ENCODE measurements at regions not wholly inside any gene's neighbourhood (a gene's known extent, or its start where the extent isn't known, plus 50 kb on each side); places are given as distances from the start of the nearest gene placed in this dataset.
A peak's percentile ranks its signal among the peaks of the same experiment; 100 is the strongest.

DNA sequence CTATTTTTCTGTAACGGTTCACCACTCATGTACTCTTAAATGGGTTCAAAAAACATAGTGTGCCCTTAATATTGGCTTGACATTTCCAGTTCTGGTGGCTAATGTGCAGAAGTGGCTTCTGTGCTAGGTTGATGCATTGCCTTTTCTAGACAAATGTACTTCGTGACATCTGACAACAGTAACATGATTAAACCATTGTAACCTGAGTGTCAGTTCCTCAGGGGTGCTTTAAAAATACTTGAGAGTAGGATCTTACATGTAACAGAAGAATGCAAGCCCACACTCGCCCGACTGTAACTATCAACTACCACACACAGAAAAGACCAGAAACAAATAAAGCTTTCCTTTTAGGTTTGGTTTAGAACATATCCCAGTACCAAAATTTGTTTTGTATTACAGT is 393.4 kb upstream of the NFE2L3 start:
- no peak for DNase-seq

DNA sequence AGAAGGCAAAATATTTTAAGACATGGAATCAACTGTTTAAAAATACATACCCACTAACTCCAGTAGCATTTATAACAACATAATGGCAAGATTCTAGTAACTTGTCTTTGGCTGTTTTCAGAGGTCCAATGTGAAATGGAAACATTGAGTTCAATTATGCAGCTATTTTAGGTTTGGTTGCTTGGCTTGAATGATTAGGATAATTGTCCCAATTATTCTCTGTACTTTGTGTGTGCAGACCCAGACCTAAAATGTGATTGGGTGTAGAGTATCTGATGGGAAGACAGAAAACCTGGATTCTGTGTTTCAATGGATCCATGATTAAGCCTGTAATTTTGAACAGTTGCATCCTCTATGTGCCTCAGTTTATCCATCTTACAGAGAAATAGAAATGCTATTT is 392.7 kb upstream of the NFE2L3 start:
- DNase-seq, result no peak

DNA sequence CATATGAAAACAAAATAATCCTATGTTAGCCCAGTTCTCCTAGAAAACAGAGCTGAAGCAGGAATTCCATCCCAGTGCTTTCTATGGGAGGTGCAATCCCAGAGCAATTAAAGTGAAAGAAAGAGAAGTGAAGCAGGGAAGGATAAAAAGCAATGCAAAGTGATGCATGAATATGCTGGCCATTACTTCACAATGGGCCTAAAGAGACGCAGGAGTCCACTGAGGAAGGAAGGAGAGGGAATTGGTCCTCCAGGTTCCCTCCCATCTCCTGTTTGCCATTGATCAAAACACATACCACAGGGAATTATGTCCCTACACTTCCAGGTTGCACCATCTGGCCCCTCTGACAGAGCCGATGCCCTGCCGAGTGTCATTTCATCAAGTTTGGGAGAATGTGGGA is 392.2 kb upstream of the NFE2L3 start:
- DNase-seq, result no peak

DNA sequence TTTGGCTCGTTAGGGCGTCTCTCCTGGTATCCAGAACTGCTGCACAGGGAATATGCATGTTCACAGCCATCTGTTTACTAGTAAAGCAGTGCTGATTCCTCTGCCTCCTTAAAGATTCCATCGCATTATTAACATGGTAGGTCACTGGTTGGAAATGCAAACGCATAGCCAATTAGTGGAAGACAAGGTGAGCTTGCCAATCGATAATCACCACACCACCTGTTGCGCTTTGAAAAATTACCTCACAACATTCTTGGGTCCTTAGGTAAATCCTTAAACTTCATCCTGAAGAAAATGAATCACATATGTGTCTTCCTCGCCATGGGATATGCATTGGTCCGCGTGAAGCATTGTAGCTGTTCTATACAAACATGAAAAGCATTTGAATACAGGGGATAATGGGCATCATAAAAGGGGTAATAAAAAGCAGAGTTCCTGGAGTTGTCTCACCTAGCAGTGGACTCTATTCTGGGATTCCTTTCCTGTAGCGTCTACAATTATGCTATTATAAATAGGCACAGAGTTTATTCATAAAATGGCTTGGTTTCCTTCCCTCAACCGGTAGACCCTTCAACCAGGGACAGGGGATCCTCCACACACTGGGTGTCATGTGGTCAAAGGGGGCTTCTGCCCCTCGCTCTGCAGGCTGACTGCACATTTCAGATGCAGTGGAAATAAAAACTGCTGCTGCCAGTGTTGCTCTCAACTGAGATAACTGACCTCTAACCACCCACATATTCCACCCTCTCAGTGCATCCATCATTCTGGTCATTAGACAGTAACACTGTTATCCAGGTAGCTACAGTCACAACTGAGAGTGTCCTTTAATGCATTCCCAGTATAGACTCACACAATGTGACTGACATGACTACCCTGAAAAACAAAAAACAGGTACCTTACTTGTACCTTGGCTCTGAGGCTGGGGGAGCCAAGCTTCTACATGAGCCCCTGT is 389.2 kb upstream of the NFE2L3 start:
- DNase-seq, result no peak

DNA sequence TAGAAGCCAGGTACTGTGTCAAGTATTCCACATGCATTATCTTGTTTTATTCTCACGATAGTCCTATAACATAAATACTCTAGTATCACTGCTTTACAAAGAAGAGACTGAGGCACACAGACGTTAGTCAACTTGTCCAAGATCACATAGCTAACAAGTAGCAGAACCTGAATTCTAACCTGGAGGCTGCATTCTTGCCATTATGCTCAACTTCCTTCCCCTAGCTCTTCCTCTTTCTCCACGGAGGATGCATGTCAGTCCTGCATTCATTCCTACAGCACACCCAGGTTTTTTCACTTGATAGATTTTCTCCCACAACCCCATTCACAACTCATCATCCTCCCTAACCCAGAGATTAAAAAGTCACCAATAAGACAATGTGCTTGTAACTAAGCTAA is 388.5 kb upstream of the NFE2L3 start:
- no peak for DNase-seq

DNA sequence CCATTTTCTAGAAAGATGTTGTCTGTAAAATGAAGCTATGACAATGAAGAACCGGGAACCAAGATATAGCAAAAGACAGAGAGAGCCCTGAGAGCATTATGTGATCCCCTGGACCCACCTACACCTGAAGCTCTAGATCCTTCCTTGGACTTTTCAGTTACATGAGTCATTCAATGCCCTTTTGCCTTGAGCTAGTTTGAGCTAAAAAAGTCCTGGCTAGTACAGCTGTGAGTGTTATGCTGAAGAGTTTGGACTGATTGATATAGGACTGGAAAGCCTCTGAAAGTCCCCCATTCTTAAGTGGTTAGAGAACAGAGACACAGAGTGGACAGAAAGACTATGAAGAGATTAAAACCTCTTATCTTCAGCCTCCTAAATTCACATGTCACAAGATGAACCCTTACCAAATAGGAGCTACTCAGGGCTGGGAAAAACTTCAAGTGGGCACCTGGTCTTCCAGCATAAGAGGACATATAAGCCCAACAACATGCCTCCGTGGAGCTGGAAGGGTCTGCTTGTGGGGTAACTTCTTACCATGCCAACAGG is 386.8 kb upstream of the NFE2L3 start:
- no peak for DNase-seq

DNA sequence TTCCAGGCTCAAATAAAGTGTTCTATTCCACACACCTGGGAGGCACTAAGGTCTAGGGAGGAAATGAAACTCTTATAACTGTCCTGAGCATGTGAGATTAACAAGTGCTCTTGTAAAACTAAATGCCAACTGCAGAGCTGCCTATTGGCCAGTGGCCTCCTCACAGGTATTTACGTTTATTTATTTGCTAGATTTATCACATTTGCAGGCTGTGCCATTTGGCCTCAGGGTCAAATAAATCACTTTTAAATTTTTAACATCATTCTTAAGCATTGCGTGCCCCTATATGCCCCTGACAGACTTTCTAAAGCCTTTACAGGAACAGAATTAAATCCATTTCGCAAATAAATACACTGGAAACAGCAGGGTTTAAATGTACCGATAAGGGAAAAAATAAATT is 381.8 kb upstream of the NFE2L3 start:
- no peak for DNase-seq

DNA sequence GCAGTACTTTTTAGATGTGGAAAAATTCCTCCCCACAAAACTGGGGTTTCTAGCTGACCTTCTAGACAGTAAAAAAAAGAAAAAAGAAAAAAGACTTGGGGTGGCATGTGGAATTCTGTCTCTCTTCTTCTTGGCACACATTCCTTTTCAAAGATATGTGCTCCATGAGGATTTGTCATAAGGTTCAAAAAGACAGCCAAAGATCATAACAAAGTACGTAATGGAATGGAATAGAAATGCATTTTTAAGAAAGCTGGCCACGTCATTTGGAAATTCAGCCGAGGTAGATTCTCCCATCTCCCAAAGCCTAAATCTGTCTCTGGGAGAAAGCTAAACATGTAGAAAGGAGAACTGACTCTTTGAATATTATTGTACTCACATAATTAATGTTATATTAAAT is 381.3 kb upstream of the NFE2L3 start:
- DNase-seq, result no peak

DNA sequence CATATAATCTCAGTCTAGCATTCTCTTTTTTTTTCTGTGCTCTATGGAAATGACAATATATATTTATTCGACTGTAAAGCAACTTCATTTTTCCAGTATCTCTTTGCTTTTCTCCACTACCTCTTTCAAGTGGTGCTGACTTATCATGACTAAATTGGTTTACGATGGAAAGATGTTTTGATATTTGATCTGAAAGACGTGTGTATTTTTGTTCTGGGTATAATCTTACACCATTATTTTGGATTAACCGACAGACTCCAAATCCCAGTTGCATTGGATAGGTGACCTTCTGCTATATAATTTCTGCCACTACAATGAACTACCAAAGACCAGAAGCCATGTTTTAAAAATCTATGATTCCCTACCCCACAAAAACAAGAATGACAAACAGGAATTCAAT is 380.5 kb upstream of the NFE2L3 start:
- DNase-seq, result no peak

DNA sequence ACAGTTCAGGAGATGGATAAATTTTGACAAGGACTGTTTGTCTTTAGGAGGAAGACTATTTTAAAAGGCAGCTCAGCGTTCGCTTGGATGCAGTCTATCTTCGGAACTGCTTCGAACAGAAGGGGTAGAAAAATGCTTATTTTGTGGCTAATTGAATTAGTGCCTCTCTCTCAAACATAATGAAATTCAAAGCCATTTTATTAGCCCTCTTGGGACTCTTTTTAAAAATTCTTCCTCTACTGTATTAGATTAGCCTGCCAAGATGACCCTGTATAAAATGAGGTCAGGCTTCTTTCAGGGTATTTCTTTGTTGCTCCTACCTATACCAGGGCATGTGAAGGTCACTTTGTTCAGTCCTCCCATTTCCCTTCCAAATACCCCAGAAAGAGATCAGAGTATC is 379.2 kb upstream of the NFE2L3 start:
- no peak for DNase-seq

DNA sequence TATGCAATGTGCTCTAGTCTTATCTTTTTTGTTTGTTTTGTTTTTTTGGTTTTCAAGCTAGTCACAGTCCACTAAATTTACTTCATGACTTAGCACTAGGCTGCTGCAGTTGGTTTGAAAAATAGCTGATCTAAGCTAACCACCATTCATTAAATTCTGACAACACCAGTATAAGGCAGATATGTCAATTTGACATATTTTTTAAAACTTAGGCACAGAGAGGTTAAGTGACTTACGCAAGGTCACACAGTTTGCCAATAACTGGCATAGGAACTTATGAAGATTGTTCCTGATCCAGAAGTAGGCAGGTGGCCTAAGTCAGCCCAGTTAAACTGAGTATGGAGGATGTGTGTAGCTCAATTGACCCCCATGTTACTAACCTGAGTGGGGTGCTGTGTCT is 377.3 kb upstream of the NFE2L3 start:
- DNase-seq, result no peak

DNA sequence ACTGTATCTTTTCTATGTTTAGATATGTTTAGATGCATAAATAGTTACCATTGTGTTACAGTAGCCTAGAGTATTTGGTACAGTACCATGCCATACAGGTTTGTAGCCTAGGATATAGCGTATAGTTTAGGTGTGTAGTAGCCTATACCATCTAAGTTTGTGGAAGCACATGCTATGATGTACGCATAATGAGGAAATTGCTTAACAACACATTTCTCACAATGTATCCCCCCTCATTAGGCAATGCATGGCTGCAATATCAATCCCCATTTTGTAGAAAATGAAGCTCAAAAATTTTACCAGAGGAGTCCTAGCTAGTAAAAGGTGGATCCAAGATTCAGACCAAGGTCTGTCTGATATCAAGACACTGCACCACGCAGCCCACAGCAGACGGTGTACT is 376.4 kb upstream of the NFE2L3 start:
- DNase-seq, result no peak

DNA sequence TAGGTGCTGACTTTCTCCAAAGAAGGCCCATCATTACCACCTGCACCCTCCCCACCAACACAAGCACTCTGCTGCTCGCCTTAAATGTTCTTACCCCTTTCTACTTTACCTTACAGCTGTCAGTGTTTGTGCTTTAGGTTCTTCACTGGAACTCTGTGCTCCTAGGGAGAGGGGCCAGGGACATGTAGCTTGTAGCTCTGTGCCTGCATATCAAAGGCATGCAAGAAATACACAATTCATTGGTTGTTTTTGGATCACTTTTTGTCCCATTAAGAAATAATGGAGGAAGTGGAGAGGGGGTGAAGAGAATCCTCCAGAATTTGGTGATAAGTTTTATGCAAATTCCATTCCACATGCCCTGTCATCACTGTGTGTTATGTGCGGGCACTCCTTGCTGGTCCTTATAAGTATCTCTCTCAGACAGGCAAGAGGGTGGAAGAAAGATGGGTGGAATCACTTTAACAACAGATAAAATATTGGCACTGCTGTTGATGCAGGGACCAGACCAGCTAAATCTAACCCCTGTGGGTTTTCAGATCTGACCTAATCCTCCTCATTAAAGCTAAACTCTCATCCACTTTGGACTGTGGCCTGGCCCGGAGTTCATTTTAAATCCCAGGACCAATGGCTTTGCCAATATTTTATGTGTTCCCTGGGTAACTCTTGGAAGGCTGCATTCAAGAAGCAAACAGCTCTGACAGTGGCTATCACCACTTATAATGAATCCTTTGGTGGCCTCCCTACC is 375.8 kb upstream of the NFE2L3 start:
- no peak for DNase-seq

DNA sequence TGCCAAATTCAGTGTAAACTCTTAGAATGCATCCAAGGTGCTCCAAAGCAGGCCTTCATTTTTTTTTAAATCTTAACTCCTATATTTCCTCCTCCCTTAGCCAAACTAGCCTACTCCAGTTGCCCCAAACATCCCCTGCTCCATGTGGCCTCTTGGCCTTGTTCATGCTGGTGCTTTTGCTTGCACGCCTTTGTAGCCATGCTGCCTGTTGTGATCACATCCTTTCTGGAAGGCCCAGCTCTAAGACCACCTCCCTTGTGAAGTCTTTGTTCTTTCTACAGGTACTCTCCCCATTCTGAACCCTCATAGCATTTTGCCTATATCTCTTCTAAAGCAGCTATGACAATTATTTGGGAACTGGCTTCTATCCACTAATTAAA is 375.3 kb upstream of the NFE2L3 start:
- DNase-seq, result no peak

DNA sequence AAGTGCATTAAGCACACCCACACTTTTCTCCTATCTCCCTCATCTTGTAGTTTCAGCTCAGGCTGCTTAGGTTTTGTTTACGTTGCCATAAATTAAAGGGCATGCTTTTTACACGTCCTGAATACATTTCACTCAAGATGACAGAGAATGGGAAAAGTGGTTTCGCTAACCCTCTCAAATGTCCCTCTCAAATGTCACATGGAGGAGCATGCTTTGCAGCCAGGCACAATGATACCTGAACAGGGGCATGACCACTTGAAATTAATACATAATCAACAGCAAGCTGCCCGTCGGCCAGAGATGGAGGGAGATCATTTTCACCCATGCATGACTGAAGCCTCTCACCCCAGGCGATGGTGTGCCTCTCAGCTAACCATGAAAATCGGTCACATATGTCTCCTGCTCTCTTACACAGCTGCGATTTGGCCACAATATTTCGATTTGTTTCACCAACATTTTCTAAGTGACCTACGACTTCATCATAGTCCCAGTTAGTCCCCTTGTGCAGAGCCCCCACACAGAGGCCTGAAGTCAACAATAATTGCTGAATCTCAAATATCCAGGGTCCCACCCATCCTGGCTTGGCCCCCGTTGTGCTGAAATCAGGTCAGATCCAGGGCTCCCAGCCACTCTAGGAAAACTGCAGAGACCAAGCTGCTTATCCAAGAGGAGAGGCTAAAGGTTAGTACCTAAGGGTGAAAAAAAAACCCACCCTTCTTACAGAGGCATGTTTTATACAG is 373.9 kb upstream of the NFE2L3 start:
- no peak for DNase-seq

DNA sequence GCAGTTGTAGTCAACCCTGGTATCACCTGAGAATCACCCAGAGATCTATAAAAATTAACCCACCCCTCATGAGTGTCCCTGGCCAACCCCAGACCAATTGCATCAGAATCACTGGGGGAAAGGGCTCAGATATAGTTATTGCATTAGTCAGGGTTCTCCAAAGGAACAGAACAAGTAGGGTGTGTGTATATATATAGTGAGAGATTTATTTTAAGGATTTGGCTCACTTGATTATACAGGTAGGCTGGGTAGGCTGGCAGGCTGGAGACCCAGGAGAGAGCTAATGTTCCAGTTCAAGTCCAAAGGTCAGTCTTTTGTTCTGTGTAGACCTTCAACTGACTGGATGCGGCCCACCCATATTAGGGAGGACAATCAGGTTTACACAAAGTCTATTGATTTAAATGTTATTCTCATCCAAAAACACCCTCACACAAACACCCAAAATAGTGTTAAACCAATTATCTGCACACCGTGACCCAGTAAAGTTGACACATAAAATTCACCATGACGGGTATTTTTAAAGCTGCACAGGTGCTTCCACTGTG is 372.9 kb upstream of the NFE2L3 start:
- no peak for DNase-seq

DNA sequence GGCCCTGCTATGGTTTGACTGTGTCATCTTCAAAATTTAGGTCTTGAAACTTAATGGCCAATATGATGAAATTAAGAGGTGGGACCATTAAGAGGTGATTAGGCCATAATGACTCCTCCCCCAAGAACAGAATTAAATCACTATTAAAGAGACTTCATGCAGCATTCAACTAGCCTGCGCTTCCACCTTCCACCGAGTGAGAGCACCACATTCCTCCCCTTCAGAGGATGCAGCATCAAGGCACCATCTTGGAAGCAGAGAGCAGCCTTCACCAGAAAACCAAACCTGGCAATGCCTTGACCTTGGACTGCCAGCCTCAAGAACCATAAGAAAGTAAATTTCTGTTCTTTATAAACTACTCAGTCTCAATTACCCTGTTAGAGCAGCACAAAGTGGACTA is 371.1 kb upstream of the NFE2L3 start:
- DNase-seq, result no peak

DNA sequence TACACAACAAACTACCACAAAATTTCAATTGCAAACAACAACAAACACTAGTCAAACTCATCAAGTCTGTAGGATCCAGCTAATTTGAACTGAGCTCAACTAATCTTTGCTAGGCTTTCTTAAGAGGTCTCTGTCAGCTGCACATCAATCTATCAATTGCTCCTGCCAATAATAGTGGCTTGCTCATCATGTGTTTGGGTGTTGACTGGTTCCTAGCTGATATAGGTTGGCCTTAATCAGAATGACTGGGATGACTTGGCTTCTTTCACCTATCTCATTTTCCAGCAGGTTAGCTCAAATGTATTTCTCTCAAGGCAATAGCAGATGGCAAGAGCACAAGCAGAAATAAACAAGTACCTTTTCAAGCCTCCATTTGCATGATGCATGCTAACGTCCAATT is 370.3 kb upstream of the NFE2L3 start:
- peak in 1 of 2 experiments; percentile 57 for DNase-seq

DNA sequence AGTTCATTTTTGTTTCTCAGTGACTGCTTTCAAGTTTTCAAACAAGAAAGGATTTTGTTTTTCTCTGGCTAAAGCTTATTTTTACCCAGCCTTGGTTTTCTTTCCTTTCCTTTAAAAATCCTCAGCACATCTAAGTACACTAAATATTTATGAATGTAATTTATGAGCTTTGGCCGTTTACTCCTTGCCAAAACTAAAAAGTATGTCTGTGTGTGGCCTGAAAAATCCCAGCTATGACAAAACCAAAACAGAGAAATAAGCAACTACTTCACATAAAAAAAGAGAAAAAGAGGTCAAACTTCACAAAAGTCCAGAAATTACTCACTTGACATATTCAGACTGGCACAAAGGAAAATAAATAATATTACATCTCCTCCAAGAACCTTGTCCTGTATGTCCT is 365.1 kb upstream of the NFE2L3 start:
- no peak for DNase-seq

DNA sequence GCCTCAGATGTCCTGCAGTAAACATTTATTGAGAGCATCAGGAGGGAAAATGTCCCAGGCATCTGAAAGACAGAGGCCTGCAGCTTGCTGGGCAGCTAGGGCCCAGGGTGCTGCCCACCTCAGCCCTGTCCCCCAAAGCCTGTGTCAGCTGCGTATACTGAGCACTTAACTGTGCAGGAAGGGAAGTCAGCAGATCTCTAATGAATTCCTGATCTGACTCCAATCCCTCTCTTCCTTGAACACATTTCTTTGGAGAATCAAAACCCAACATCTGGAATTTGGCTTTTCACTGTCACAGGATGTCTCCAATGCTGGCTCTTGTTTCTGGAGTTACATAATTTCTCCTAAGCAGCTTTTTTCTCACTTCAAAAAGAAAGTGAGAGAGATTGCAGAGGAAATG is 364.7 kb upstream of the NFE2L3 start:
- DNase-seq, result no peak

DNA sequence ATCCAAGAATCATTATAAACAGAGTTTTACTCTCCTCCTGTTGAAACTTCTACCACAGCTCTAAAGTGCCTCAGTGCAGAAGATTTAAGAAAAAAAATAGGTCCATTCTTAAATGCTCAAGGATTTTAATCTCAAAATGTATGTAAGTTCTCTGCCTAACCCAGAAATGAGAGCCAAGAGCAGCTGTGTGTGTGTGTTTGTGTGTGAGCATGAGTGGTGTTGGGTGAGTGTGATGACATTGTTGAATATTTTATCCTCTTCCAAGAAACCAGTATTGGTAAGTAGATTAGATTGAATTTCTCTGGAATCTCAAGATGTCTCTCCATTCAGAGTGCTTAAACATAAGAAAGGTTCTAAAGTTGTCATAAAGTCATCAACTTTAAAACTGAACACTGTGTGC is 363.6 kb upstream of the NFE2L3 start:
- DNase-seq, result no peak

DNA sequence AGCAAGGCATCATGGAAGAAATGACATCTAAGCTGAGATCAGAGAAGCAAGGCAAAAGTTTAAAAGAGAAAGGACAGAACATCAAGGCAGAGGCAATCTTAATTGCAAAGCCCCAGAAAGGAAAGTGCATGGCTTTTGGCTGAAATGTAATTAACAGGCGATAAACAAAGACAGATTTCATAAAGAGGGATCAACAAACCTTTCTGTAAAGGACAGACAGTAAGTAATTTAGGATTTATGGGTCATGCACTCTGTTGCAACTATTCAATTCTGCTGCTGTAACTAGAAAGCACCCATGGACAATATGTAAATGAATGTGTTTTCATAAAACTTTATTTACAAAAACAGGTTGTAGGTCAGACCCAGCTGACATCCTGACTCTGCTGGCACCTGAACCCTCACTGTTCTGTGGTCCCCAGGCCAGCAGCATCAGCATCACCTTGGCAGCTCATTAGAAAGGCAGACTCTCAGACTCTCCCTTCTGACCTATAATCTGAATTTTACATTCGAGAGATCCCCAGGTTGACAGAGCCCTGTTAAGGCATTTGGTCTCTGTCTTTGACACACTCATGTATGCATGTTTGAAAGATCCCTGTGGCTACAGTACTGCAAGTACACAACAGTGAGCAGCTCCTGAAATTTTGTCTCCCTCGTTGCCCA is 362.9 kb upstream of the NFE2L3 start:
- no peak for DNase-seq
